ENCODE measurements at regions not wholly inside any gene's neighbourhood (a gene's known extent, or its start where the extent isn't known, plus 50 kb on each side); places are given as distances from the start of the nearest gene placed in this dataset.

DNA sequence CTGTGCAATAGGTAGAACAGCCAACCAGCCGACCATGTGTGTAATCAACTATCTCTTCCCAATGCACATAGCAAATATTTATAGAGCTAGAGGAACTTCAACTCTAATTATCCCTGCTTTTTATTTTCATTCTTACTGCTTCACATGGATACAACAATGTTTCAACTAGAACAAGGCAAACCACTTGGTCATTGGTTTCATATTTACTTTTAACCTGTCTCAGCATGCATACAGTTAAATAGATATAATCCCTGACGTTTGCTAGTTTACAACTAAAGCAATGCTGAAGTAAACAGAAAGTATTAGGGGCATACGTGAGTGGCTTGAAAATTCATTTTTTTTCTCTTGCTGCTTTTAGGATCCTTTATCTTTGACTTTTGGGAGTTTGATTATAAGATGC lies 318.5 kb upstream of the MAP3K7 start:
- no TSS peak for BruUV-seq (replicated peaks)
- ATAC-seq (no peak), DNase-seq (no peak)
- Histone ChIP-seq H3K4me3 (ENCODE audit: low read length) (no peak overlapping the region), H3K79me2 (ENCODE audit: low read length) (no peaks in the 10 kb centered on the region), H3K4me1 (ENCODE audit: insufficient read depth, low read length) (no peaks in the 10 kb centered on the region), H3K9me3 (ENCODE audit: low read length) (no peaks in the 10 kb centered on the region), H3F3A (ENCODE audit: low read length, unreplicated experiment) (no peaks in the 10 kb centered on the region), H3K27me3 (ENCODE audit: low read length) (no peaks in the 10 kb centered on the region; the same call in 1 of the 2 replicates), H4K20me1 (ENCODE audit: low read length) (no peaks in the 10 kb centered on the region), H3K27ac (ENCODE audit: low read length) (no peak overlapping the region), H3K36me3 (ENCODE audit: low read depth, low read length) (no peaks in the 10 kb centered on the region), H3K9ac (ENCODE audit: low read length) (no peak overlapping the region), H3K9me2 (replicated peaks; ENCODE audit: low read length) (no peaks in the 10 kb centered on the region), H3K4me2 (ENCODE audit: low read length) (no peak overlapping the region), H2AFZ (ENCODE audit: low read length) (no peak overlapping the region)
- TF ChIP-seq EZH2phosphoT487 (IDR thresholded peaks at IDR 0.05; ENCODE audit: borderline replicate concordance, low read length) (no peak), EZH2 (IDR thresholded peaks at IDR 0.05; ENCODE audit: low read length, unreplicated experiment) (no peak)
- TF ChIP-seq, protein P1, sequence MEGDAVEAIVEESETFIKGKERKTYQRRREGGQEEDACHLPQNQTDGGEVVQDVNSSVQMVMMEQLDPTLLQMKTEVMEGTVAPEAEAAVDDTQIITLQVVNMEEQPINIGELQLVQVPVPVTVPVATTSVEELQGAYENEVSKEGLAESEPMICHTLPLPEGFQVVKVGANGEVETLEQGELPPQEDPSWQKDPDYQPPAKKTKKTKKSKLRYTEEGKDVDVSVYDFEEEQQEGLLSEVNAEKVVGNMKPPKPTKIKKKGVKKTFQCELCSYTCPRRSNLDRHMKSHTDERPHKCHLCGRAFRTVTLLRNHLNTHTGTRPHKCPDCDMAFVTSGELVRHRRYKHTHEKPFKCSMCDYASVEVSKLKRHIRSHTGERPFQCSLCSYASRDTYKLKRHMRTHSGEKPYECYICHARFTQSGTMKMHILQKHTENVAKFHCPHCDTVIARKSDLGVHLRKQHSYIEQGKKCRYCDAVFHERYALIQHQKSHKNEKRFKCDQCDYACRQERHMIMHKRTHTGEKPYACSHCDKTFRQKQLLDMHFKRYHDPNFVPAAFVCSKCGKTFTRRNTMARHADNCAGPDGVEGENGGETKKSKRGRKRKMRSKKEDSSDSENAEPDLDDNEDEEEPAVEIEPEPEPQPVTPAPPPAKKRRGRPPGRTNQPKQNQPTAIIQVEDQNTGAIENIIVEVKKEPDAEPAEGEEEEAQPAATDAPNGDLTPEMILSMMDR (conservative IDR thresholded peaks at IDR 0.05; ENCODE audit: low read depth, low read length) = no peak
- ChIA-PET POLR2A (ENCODE audit: unreplicated experiment) (no interaction called here), CTCF (no interaction called here)
- intact Hi-C loops (cut with micrococcal nuclease) = no loop called here

DNA sequence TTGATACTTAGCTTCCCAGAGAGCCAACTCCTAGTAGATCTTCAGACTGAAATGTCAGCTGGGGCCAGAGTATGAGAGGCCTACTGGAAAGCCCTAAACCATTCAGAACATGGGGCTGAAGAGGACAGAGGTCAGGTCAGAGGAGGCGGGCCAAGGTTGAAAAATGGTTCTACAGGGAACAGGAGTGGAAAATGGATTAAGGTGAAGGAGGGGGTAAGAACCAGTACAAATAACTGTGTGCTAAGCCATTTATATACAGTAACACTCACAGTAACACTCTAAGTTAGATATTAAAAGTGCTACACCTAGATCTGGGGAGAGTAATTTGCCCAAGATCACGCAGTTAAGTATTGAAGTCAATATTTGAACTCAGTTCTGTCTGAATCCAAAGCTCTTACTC lies 313.2 kb upstream of the MAP3K7 start:
- H4K20me1 ChIP-seq (ENCODE audit: low read length) = no peaks in the 10 kb centered on the region
- POLR2A ChIA-PET (ENCODE audit: unreplicated experiment) = no interaction called here
- no peak for DNase-seq
- no peaks in the 10 kb centered on the region for H3F3A ChIP-seq (ENCODE audit: low read length, unreplicated experiment)
- TF ChIP-seq EZH2phosphoT487 (IDR thresholded peaks at IDR 0.05; ENCODE audit: borderline replicate concordance, low read length) = no peak
- TF ChIP-seq EZH2 (IDR thresholded peaks at IDR 0.05; ENCODE audit: low read length, unreplicated experiment) = no peak
- TF ChIP-seq, protein P1 (conservative IDR thresholded peaks at IDR 0.05; ENCODE audit: low read depth, low read length) = no peak
- H3K9me2 ChIP-seq (replicated peaks; ENCODE audit: low read length) = no peaks in the 10 kb centered on the region
- H3K27me3 ChIP-seq (ENCODE audit: low read length) = peaks cover 9% of the 10 kb centered on the region; the same call in 1 of the 2 replicates
- no peaks in the 10 kb centered on the region for H3K4me1 ChIP-seq (ENCODE audit: insufficient read depth, low read length)
- no peak for ATAC-seq
- no peak overlapping the region for H3K4me2 ChIP-seq (ENCODE audit: low read length)
- intact Hi-C loops (cut with micrococcal nuclease) = no loop called here
- H3K4me3 ChIP-seq (ENCODE audit: low read length) = no peak overlapping the region
- H3K79me2 ChIP-seq (ENCODE audit: low read length) = no peaks in the 10 kb centered on the region
- BruUV-seq (replicated peaks) = no TSS peak
- H3K27ac ChIP-seq (ENCODE audit: low read length) = no peak overlapping the region
- H2AFZ ChIP-seq (ENCODE audit: low read length) = no peak overlapping the region
- H3K9ac ChIP-seq (ENCODE audit: low read length) = no peak overlapping the region
- no peaks in the 10 kb centered on the region for H3K36me3 ChIP-seq (ENCODE audit: low read depth, low read length)
- CTCF ChIA-PET = no interaction called here
- H3K9me3 ChIP-seq (ENCODE audit: low read length) = no peaks in the 10 kb centered on the region

DNA sequence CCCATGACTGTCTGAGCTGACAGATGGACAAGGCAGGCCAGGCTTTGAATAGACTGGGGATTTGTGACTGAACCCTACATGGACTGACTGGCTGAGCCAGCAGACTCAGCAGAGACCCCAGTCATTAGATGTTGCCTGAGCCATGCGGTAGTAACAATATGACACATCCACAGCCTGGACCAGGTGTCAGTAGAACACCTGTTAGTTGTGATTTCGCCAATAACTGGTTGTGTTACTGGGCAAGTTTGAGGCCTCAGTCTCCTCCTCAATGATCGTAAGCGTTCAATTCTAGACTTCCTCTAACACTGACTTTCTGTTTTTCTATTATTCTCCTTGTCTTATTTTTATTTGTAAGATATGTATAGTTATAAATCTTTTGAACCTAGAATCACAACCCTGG lies 311.9 kb upstream of the MAP3K7 start:
- CTCF ChIA-PET = no interaction called here
- no peak for DNase-seq

More for the DNA sequence above, 311.9 kb upstream of the MAP3K7 start:
- no peak for ATAC-seq
- TF ChIP-seq, protein P1 (conservative IDR thresholded peaks at IDR 0.05; ENCODE audit: low read depth, low read length) = no peak
- TF ChIP-seq EZH2phosphoT487 (IDR thresholded peaks at IDR 0.05; ENCODE audit: borderline replicate concordance, low read length) (no peak), EZH2 (IDR thresholded peaks at IDR 0.05; ENCODE audit: low read length, unreplicated experiment) (no peak)
- POLR2A ChIA-PET (ENCODE audit: unreplicated experiment) = no interaction called here
- Histone ChIP-seq H3K4me3 (ENCODE audit: low read length) (no peak overlapping the region), H3K4me1 (ENCODE audit: insufficient read depth, low read length) (no peaks in the 10 kb centered on the region), H4K20me1 (ENCODE audit: low read length) (no peaks in the 10 kb centered on the region), H3K9me3 (ENCODE audit: low read length) (no peaks in the 10 kb centered on the region), H3K79me2 (ENCODE audit: low read length) (no peaks in the 10 kb centered on the region), H3K27ac (ENCODE audit: low read length) (no peak overlapping the region), H3K36me3 (ENCODE audit: low read depth, low read length) (no peaks in the 10 kb centered on the region), H3K27me3 (ENCODE audit: low read length) (peaks cover 9% of the 10 kb centered on the region; the same call in 1 of the 2 replicates), H3F3A (ENCODE audit: low read length, unreplicated experiment) (no peaks in the 10 kb centered on the region), H3K4me2 (ENCODE audit: low read length) (no peak overlapping the region), H2AFZ (ENCODE audit: low read length) (no peak overlapping the region), H3K9me2 (replicated peaks; ENCODE audit: low read length) (no peaks in the 10 kb centered on the region), H3K9ac (ENCODE audit: low read length) (no peak overlapping the region)
- intact Hi-C loops (cut with micrococcal nuclease) = no loop called here
- BruUV-seq (replicated peaks) = no TSS peak

Measured in PC-3 (cell line).